ENCODE measurements at regions not wholly inside any gene's neighbourhood (a gene's known extent, or its start where the extent isn't known, plus 50 kb on each side); places are given as distances from the start of the nearest gene placed in this dataset.

- Histone ChIP-seq H3K4me2 (ENCODE audit: insufficient read depth, low read length) (no peak overlapping the region), H2AFZ (ENCODE audit: low read depth, low read length) (no peak overlapping the region), H3K9ac (replicated peaks; ENCODE audit: extremely low read depth, insufficient read depth, low read length) (no peak overlapping the region), H3K9me1 (replicated peaks; ENCODE audit: control insufficient read depth, extremely low read depth, insufficient read depth, low read length) (no peaks in the 10 kb centered on the region), H3K36me3 (ENCODE audit: control insufficient read depth in 2 of 2, extremely low read depth in 1 of 2, insufficient read depth in 2 of 2, low read length in 2 of 2) (no peaks in the 10 kb centered on the region), H3K27me3 (ENCODE audit: control insufficient read depth in 2 of 2, insufficient read depth in 2 of 2, low read length in 2 of 2) (no peaks in the 10 kb centered on the region), H3K79me2 (ENCODE audit: control insufficient read depth, insufficient read depth, low read length) (no peaks in the 10 kb centered on the region), H3K4me1 (ENCODE audit: control insufficient read depth, extremely low read depth, insufficient read depth, low read length) (peaks cover 5% of the 10 kb centered on the region), H3K9me3 (replicated peaks; ENCODE audit: control insufficient read depth, insufficient read depth, low read length) (no peaks in the 10 kb centered on the region), H3K4me3 (replicated peaks in 1 of 3; ENCODE audit: insufficient read depth in 1 of 3, low read depth in 1 of 3, low read length in 3 of 3) (no peak overlapping the region), H4K20me1 (replicated peaks; ENCODE audit: control insufficient read depth, extremely low read depth, insufficient read depth, low read length) (no peaks in the 10 kb centered on the region), H3K27ac (ENCODE audit: insufficient read depth, low read depth, low read length) (no peak overlapping the region)
- dilution Hi-C loops (cut with MboI; ENCODE audit: extremely low pct_ligation_motif_present, low sequenced_read_pairs) = no loop called here
- DNase-seq (ENCODE audit: low read depth, low spot score) (peak; percentile 23), FAIRE-seq (no peak)
- BruUV-seq (replicated peaks) = no TSS peak
- CTCF ChIA-PET = interaction anchor here (0.8 to 1.6 kb wide), 2 partner anchors 129 to 388 kb away, joined by 3 to 4 read pairs; no protein-coding TSS in a partner anchor
- TF ChIP-seq, protein P1, sequence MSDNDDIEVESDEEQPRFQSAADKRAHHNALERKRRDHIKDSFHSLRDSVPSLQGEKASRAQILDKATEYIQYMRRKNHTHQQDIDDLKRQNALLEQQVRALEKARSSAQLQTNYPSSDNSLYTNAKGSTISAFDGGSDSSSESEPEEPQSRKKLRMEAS (IDR thresholded peaks at IDR 0.05; ENCODE audit: insufficient read depth, insufficient read length) = no peak
- no peak for TF ChIP-seq MYC (IDR thresholded peaks at IDR 0.05; ENCODE audit: low read depth, low read length)
- TF ChIP-seq EZH2 (IDR thresholded peaks at IDR 0.05; ENCODE audit: borderline replicate concordance, low read depth, low read length, severe bottlenecking) = no peak
- no peak for TF ChIP-seq JUN (IDR thresholded peaks at IDR 0.05; ENCODE audit: borderline replicate concordance, insufficient read depth, insufficient read length, low read depth)
- no peak for TF ChIP-seq FOS (IDR thresholded peaks at IDR 0.05; ENCODE audit: borderline replicate concordance, insufficient read depth, low read length)
- no peak for TF ChIP-seq GATA2 (IDR thresholded peaks at IDR 0.05; ENCODE audit: insufficient read depth, insufficient read length, low read depth, low read length)
- TF ChIP-seq POLR2A (IDR thresholded peaks at IDR 0.05; ENCODE audit: low read depth, low read length) = no peak
- no peak for TF ChIP-seq POLR2AphosphoS5 (IDR thresholded peaks at IDR 0.05; ENCODE audit: insufficient read depth, low read depth, low read length)
- TF ChIP-seq, protein P2, sequence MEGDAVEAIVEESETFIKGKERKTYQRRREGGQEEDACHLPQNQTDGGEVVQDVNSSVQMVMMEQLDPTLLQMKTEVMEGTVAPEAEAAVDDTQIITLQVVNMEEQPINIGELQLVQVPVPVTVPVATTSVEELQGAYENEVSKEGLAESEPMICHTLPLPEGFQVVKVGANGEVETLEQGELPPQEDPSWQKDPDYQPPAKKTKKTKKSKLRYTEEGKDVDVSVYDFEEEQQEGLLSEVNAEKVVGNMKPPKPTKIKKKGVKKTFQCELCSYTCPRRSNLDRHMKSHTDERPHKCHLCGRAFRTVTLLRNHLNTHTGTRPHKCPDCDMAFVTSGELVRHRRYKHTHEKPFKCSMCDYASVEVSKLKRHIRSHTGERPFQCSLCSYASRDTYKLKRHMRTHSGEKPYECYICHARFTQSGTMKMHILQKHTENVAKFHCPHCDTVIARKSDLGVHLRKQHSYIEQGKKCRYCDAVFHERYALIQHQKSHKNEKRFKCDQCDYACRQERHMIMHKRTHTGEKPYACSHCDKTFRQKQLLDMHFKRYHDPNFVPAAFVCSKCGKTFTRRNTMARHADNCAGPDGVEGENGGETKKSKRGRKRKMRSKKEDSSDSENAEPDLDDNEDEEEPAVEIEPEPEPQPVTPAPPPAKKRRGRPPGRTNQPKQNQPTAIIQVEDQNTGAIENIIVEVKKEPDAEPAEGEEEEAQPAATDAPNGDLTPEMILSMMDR (IDR thresholded peaks at IDR 0.05; ENCODE audit: extremely low read depth in 1 of 2, insufficient read depth in 1 of 2, low read depth in 1 of 2, low read length in 2 of 2) = no peak
- POLR2A ChIA-PET = no interaction called here
- intact Hi-C loops (cut with micrococcal nuclease) = no loop called here
Observed at GRCh38 chr5:104541141-104541785, 978.7 kb upstream of the NUDT12 start.

Data from endothelial cell of umbilical vein (primary cell).